NCI-H2107 (cell line): ENCODE measurements at regions not wholly inside any gene's neighbourhood (a gene's known extent, or its start where the extent isn't known, plus 50 kb on each side); places are given as distances from the start of the nearest gene placed in this dataset.
"Not testable (repeated sequence)": the region's sequence is repeated elsewhere in the genome, so short reads cannot be mapped to it uniquely, and the experiment has no call there.

Experiments
- DNase-seq: peaks from one replicate; lab custom pipeline; 2025; lab: John Stamatoyannopoulos, UW

- DNase-seq, result no peak
Measured at GRCh38 chr18:21928925-21929324, 188.3 kb downstream of the MIB1 start.

- DNase-seq, result no peak
Measured at GRCh38 chr18:21930177-21930576, 189.6 kb downstream of the MIB1 start.

GRCh38 chr18:21933931-21934765 lies 193.6 kb downstream of the MIB1 start:
- no peak for DNase-seq

- no peak for DNase-seq
Measured at GRCh38 chr18:21934766-21935015, 194.1 kb downstream of the MIB1 start.

GRCh38 chr18:21943456-21943855 lies 202.9 kb downstream of the MIB1 start:
- no peak for DNase-seq

- no peak for DNase-seq
Measured at GRCh38 chr18:21949326-21950015, 208.9 kb downstream of the MIB1 start.

GRCh38 chr18:21955757-21956652 lies 213.4 kb upstream of the GATA6 start:
- peak; percentile 9 for DNase-seq

- DNase-seq, result no peak
Measured at GRCh38 chr18:21958263-21958662, 211.1 kb upstream of the GATA6 start.

GRCh38 chr18:21958707-21959450 lies 210.5 kb upstream of the GATA6 start:
- DNase-seq, result no peak

- no peak for DNase-seq
Measured at GRCh38 chr18:21960189-21960588, 209.2 kb upstream of the GATA6 start.

GRCh38 chr18:21963336-21963735 lies 206.1 kb upstream of the GATA6 start:
- DNase-seq, result no peak

GRCh38 chr18:21968338-21968737 lies 201.1 kb upstream of the GATA6 start:
- DNase-seq, result no peak

- no peak for DNase-seq
Measured at GRCh38 chr18:21972281-21972680, 197.1 kb upstream of the GATA6 start.

GRCh38 chr18:21975954-21976353 lies 193.4 kb upstream of the GATA6 start:
- not testable (repeated sequence) for DNase-seq

- no peak for DNase-seq
Measured at GRCh38 chr18:21978546-21979170, 190.7 kb upstream of the GATA6 start.

- no peak for DNase-seq
Measured at GRCh38 chr18:21979171-21979560, 190.2 kb upstream of the GATA6 start.

GRCh38 chr18:21979759-21980158 lies 189.6 kb upstream of the GATA6 start:
- DNase-seq, result no peak

GRCh38 chr18:21980744-21981143 lies 188.6 kb upstream of the GATA6 start:
- no peak for DNase-seq

GRCh38 chr18:21981489-21981888 lies 187.9 kb upstream of the GATA6 start:
- DNase-seq, result not testable (repeated sequence)

- no peak for DNase-seq
Measured at GRCh38 chr18:21991081-21991534, 178.3 kb upstream of the GATA6 start.

GRCh38 chr18:21991886-21992285 lies 177.5 kb upstream of the GATA6 start:
- DNase-seq, result no peak
